HCT116 (cell line): ENCODE measurements at regions not wholly inside any gene's neighbourhood (a gene's known extent, or its start where the extent isn't known, plus 50 kb on each side); places are given as distances from the start of the nearest gene placed in this dataset.

Experiments used
- CTCF ChIP-seq, 3 experiments: fragments of 200-600 bp in 1 of 3; sonication (generic) in 1 of 3; IDR thresholded peaks in 2 of 3; conservative IDR thresholded peaks in 1 of 3; 2 replicates each; pipeline ENCODE4 v1.5.1; 2012 to 2017; ENCODE audit warnings: low read depth in 2 of 3, low read length in 2 of 3, antibody characterized with exemption in 1 of 3, borderline replicate concordance in 1 of 3, control low read depth in 1 of 3, mild to moderate bottlenecking in 1 of 3, mixed read lengths in 1 of 3, mixed run types in 1 of 3, moderate library complexity in 1 of 3; ENCODE audit not compliant: insufficient read depth in 1 of 3
- ELF1 ChIP-seq: IDR thresholded peaks from 2 replicates; pipeline ENCODE4 v1.6.1; 2012; ENCODE audit warnings: low read depth, borderline replicate concordance
- EZH2 ChIP-seq: fragments of 200-600 bp; sonication (generic); IDR thresholded peaks from 2 replicates; pipeline ENCODE4 v1.6.1; 2017; ENCODE audit warnings: antibody characterized with exemption, mixed run types
- EZH2phosphoT487 ChIP-seq: fragments of 200-600 bp; IDR thresholded peaks from 2 replicates; pipeline ENCODE4 v1.6.1; 2018; ENCODE audit warnings: antibody characterized with exemption, borderline replicate concordance
- POLR2A ChIP-seq: IDR thresholded peaks from 2 replicates; pipeline ENCODE4 v1.7.0; 2011; ENCODE audit warnings: borderline replicate concordance; ENCODE audit not compliant: insufficient read depth, insufficient read length; ENCODE audit errors: extremely low read depth
- ZNF274 ChIP-seq: fragments of 200-500 bp; sonication (Bioruptor generic); IDR thresholded peaks from 2 replicates; pipeline ENCODE4 v1.6.1; 2014; ENCODE audit warnings: mild to moderate bottlenecking, low read depth, low read length, inconsistent platforms
- TF ChIP-seq, protein P1 (sequence below): IDR thresholded peaks from 2 replicates; pipeline ENCODE4 v1.6.1; 2012; ENCODE audit warnings: low read depth
- TF ChIP-seq, protein P2 (sequence below): IDR thresholded peaks from 2 replicates; pipeline ENCODE4 v1.6.1; 2012

DNA sequence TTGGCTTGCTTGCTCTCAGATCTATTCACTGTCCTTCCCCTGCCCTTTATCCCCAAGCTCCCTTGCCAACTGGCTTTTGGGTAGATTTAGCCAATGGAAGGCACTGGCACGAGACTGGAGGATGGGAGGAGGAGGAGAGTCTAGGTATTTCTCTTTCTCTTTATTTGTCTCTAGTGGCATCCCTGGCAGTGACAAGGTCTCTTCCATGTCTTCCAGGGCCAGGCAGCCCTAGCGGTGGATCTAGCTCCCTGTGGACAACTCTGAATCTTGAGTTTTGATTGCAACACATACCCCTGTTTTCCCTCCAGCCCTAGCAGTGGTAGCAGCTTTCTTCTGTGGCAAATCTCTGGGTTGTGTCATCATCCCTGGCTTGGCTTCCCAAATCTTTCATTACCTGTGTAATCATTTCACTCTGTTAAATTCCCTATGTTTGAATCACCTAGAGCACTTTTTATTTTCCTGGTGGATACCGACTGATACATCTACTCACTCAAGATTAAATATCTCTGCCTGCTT, 171.1 kb upstream of the IRX6 start:
- TF ChIP-seq CTCF (IDR thresholded peaks at IDR 0.05 in 2 of 3, conservative IDR thresholded peaks at IDR 0.05 in 1 of 3; ENCODE audit: borderline replicate concordance in 1 of 3, insufficient read depth in 1 of 3, low read depth in 2 of 3, low read length in 2 of 3) (no peak), POLR2A (no peak), EZH2 (no peak), ZNF274 (no peak), ELF1 (no peak), EZH2phosphoT487 (no peak)
- TF ChIP-seq, protein P1, sequence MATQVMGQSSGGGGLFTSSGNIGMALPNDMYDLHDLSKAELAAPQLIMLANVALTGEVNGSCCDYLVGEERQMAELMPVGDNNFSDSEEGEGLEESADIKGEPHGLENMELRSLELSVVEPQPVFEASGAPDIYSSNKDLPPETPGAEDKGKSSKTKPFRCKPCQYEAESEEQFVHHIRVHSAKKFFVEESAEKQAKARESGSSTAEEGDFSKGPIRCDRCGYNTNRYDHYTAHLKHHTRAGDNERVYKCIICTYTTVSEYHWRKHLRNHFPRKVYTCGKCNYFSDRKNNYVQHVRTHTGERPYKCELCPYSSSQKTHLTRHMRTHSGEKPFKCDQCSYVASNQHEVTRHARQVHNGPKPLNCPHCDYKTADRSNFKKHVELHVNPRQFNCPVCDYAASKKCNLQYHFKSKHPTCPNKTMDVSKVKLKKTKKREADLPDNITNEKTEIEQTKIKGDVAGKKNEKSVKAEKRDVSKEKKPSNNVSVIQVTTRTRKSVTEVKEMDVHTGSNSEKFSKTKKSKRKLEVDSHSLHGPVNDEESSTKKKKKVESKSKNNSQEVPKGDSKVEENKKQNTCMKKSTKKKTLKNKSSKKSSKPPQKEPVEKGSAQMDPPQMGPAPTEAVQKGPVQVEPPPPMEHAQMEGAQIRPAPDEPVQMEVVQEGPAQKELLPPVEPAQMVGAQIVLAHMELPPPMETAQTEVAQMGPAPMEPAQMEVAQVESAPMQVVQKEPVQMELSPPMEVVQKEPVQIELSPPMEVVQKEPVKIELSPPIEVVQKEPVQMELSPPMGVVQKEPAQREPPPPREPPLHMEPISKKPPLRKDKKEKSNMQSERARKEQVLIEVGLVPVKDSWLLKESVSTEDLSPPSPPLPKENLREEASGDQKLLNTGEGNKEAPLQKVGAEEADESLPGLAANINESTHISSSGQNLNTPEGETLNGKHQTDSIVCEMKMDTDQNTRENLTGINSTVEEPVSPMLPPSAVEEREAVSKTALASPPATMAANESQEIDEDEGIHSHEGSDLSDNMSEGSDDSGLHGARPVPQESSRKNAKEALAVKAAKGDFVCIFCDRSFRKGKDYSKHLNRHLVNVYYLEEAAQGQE = no peak
- TF ChIP-seq, protein P2, sequence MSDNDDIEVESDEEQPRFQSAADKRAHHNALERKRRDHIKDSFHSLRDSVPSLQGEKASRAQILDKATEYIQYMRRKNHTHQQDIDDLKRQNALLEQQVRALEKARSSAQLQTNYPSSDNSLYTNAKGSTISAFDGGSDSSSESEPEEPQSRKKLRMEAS = no peak
